Kasumi-1 (cell line): ENCODE measurements at regions not wholly inside any gene's neighbourhood (a gene's known extent, or its start where the extent isn't known, plus 50 kb on each side); places are given as distances from the start of the nearest gene placed in this dataset.
"Not testable (repeated sequence)": the region's sequence is repeated elsewhere in the genome, so short reads cannot be mapped to it uniquely, and the experiment has no call there.

ENCODE experiments used
- DNase-seq, 2 experiments: peaks; one replicate each; lab custom pipeline; 2025; lab: John Stamatoyannopoulos, UW

DNA sequence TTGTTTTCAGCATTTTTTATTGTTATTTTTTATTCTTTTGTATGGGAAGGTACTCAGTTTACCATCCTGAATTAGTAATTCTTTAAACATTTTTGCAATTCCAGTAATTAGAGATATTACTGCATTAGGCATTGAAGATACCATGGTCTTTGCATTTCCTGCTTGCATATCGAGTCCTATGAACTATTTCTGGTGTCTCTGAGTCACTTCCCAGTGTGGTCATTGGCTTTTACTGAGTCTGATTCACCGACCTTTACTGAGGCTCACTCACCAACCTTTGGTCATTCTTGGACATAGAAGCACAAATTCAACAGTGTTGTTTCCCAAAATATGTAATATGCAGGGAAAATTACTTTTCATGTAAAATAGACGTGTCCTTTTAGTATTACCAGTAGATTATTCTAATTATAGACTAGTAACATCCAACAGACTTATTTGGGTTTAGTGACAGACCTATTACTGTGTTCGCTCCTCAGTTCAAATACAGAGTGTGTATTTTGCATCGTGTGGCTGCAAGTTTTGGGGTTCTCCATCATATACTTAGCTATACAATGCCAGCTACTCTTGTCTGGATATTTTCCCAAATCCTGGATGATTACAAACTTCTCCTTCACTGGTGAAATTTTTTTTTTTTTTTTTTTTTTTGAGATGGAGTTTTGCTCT, 180.7 kb upstream of the PRSS1 start:
- peak; percentile 37 to 46 for DNase-seq

DNA sequence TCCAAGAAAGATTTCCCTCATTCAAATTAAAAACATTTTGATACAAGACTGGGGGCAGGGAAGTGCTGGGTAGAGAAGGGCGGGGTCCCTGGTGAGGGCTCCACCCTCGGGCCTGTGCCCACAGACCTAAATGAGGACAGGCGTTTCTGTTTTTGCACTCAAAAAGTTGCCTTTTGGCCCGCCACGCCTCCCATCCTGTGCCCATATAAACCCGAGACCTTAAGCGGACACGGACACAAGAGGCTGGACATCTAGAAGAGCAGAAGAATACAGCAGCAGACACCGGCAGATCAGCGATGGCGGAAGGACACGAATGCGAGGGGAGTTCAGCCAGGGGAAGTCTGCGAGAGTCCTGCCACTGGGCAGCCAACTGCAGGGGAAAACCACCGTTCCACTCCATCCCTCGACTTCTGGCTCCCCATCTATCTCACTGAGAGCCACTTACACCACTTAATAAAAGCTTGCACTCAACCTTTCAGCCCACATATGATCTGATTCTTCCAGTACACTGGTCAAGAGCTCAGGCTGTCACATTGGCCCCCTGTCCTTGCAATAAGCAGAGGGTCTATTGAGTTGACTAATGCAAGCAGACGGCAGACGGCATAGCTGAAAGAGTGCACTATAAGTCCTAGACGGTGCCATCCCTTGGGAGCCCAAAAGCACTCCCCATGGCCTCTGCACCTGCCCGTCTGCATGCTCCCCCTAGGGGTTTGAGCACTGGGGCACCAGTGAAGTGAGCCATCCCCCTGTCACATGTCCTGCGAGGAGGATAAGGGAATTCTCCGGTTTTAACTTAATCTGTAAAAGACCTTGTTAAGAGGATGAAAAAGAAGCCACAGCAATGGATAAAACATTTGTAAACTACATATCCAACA, 181.8 kb upstream of the PRSS1 start:
- no peak for DNase-seq

DNA sequence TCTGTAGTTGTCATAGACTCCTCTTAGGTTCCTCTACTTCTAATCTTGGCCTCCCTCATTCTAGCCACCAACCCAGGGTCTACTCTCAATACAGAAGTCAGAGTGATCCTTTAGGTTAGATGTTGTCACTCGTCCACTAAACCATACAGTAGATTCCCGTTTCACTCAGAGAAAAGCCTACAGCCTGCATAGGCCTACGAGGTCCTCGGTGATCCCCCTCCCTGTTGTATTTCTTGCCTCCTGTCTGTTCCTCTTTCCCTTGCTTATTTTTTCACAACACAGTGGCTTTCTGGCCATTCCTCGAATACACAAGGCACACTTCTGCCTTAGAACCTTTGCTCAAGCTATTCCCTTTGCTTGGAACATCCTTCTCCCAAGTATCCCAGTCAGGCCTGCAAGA, 183.0 kb upstream of the PRSS1 start:
- DNase-seq, result no peak

DNA sequence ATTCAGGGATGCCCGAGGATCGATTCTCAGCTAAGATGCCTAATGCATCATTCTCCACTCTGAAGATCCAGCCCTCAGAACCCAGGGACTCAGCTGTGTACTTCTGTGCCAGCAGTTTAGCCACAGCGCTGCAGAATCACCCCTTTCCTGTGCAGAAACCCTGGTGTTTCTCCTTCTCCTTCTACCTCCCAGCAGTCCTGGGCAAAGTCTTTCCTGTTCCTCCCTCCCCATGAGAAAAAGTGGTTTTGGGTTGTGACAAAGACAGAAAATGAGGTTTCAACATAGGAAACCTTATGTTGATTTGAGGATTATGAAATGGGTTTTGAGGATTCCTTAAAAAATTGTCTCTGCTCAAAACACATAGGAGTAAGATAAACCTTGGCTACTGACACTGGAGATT, 185.1 kb upstream of the PRSS1 start:
- DNase-seq, result peak; percentile 64 to 65

DNA sequence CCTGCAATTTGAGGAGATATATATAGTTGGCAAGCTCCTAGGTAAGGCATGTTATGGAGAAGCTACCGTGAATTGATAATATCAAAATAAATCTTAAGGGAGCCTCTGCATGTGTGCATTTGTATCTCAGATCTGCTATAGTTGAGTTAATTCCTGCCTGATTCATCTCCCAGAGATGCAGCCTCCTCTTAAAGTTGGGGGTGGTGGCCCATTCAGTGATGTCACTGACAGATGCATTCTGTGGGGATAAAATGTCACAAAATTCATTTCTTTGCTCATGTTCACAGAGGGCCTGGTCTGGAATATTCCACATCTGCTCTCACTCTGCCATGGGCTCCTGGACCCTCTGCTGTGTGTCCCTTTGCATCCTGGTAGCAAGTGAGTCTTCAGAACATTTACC, 185.8 kb upstream of the PRSS1 start:
- DNase-seq, result no peak

DNA sequence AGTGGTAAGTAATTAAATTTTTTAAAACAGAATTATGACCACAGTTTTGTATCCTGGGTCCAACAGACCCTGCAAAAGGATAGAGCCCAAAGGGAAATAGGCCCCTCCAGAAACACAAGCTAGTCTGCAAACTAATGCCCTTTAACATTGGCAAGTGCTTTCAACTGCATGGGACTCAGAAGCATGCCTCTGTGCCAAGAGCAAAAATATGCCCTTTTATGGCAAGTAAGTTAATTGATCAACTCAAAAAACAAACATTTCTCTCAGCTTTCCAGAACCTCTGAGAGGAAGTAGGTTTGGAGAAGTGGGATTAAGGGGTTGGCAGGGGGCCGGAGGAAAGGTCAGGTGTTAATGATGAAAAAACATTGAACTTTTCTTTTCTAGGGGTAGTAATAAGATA, 186.6 kb upstream of the PRSS1 start:
- DNase-seq, result no peak

DNA sequence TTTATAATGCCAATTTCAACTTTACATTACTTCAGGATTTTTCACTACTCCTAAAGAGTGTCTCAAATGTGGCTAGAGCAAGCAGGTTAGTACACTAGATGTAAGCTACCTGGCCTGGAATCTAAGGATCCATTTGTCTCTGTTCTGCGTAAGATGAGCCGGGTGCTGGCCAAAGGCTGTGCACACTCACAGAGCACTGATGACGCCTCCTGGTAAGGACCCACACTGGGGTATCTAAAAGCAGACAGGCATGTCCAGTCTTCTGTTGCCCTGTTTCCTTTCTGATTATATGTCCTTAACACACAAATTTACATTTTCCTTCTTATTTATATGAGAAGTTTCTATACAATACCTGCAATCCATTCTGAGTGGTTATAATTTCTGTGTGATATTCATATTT, 187.9 kb upstream of the PRSS1 start:
- not testable (repeated sequence) for DNase-seq

DNA sequence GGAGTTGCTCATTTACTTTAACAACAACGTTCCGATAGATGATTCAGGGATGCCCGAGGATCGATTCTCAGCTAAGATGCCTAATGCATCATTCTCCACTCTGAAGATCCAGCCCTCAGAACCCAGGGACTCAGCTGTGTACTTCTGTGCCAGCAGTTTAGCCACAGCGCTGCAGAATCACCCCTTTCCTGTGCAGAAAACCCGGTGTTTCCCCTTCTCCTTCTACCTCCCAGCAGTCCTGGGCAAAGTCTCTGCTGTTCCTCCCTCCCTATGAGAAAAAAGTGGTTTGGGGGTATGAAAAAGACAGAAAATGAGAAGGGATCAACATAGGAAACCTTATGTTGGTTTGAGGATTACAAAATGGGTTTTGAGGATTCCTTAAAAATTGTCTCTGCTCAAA, 188.5 kb upstream of the PRSS1 start:
- peak; percentile 94 to 95 for DNase-seq

DNA sequence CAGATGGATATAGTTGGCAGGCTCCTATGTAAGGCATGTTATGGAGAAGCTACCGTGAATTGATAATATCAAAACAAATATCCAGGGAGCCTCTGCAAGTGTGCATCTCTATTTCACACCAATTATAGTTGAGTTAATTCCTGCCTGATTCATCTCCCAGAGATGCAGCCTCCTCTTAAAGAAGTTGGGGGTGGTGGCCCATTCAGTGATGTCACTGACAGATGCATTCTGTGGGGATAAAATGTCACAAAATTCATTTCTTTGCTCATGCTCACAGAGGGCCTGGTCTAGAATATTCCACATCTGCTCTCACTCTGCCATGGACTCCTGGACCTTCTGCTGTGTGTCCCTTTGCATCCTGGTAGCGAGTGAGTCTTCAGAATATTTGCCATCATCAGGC, 189.1 kb upstream of the PRSS1 start:
- DNase-seq, result no peak

DNA sequence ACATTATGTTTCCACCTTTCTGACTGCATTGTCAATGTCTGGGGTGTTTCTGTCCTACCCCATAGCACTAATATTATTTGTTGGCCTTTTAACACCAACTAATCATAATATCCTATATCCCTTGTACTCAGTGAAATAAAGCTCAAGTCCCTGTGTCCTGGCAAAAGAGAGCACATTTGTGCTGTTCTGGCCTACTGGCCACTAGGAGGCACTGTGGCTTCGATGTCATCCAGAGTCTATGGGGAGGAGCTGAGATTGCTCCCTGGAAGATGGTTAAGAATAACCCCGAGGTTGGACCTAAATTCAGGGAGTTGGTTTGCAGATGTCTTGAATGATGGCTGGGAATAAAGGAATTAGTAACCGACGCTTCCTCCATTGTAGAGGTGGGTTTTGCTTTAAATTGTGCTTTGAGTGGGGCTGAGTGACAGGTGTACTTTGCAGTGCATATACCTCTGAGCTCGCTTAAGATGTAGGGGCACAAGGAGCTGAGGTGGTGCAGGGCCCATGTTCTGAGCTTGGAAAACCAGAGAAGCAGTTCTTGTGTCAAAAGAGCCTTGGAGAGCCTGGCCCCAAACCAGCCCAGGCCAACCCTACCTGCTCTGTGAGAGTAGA, 191.2 kb upstream of the PRSS1 start:
- peak; percentile 49 to 78 for DNase-seq

DNA sequence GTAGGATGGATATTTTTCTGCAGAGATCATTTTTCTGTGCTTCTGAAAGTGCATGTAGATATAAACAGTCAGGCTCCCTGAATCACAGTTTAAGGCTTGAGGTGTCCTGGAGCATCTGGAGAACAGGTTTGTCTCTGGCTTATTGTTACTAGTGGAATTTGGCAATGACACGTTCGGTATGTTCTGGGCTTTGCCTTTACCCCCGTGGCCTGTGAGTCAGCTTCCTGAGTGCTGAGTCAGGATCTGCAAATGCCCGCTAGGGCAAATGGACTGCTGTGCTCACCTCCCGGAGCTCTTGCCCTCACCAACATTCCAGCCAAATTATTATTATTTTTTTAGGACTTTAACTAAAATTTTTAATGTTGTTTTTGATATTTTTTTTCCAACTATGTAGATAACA, 192.5 kb upstream of the PRSS1 start:
- DNase-seq, result peak; percentile 57 to 62

DNA sequence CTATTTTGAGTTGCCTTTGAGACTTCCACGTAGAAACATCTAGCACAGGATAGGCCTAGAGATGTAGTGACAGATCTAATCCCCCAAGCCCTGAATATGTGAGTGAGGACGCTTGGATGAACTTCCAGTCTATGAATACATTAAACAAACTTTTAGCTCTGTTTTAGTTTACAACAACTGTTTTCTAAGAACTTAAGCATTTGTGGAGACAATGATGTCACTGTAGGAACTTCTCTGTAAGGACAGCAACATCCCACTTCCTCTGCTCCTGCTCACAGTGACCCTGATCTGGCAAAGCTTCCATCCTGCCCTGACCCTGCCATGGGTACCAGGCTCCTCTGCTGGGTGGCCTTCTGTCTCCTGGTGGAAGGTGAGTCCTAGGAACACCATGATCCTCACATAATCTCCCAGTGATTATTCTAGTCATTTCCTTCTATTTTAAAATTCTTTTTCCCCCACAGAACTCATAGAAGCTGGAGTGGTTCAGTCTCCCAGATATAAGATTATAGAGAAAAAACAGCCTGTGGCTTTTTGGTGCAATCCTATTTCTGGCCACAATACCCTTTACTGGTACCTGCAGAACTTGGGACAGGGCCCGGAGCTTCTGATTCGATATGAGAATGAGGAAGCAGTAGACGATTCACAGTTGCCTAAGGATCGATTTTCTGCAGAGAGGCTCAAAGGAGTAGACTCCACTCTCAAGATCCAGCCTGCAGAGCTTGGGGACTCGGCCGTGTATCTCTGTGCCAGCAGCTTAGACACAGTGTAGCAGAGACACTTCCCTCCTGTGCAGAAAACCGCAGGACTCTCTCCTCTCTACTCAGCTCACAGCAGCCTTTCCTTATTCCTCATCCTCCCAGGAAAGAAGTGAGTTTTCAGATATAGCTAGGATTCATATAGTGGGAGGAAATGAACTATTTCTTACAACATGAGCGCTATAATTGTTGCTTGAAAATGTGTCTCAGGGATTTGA, 194.4 kb upstream of the PRSS1 start:
- peak; percentile 47 to 57 for DNase-seq

DNA sequence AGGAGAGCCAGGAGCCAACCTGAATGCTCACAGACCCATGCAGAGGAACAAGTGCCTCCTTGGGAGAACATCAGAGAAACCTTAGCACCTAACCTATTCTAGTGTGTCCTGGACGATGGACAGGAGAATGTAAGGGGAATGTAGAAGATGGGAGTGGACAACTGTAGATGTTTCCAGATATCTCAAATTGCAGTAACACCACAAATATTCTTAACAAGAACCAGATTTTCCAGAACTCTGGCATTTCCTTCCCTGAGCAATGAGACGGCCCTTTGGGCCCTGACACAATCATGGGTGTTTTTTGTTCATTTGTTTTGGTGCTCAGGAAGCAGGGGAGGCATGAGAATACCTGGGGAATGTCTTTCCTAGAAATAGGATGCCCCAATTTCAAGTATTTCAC, 196.1 kb upstream of the PRSS1 start:
- DNase-seq, result no peak

DNA sequence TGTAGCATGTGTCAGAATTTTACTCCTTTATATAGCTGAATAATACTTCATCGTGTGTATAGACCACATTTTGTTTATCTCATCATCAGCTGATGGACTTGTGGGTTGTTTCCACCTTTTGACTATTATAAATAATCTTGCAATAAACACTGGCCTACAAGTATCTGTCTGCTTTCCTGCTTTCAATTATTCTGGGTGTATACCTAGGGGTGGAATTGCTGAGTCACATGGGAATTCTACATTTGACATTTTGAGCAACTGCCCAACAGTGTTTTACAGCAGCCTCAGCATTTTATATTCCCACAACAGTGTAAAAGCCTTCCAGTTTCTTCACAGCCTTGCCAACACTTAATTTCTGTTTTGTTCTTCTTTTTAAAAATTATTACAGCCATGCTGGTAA, 200.3 kb upstream of the PRSS1 start:
- no peak for DNase-seq

DNA sequence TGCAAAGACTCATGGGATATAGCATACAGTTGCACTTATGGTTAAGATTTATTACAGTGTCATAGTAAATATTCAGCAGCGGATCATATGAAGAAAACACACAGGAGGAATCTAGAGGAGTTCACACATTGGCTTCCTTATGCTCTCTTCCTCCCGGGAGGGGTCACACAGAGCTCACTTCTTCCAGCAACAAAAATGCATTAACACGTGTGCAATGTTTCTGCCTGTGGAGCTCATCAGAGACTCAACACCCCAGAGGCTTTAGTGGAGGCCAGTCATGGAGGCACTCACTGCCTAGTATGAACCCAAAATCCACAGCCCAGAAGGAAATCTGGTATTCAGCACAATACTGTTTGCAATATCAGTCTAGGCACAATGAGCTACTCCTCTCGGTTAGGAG, 202.8 kb upstream of the PRSS1 start:
- DNase-seq, result no peak

DNA sequence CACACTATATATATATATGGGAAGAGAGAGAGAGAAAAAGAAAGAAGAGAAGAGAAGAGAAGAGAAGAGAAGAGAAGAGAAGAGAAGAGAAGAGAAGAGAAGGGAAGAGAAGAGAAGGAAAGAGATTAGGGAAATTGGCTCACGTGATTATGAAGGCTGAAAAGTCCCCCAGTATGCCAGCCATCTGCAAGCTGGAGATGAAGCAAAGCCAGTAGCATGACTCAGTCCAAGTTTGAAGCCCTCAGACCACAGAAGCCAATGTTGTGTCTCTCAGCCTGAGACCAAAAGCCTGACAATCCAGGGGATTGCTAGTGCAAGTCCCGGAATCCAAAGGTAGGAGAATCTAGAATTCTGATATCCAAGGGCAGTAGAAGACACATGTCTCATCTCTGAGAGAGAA, 206.3 kb upstream of the PRSS1 start:
- DNase-seq, result peak; percentile 38 to 45

DNA sequence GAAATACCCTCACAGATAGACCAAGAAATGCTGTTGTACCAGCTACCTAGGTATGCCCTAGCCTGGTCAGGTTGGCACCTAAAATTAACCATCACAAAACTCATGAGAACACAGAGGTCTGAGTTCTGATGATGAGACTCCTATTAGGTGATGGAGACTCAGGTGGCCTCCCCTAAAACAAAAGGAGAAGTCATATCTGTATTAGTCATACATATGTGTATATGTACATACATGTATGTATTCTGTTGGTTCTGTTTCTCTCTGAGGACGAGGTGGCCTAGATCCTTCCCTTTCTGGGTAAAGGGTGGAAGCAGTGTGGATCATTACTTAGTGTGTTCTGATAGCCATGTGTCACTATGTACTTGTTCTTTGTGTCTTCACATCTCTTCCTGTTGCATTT, 207.2 kb upstream of the PRSS1 start:
- DNase-seq, result no peak

DNA sequence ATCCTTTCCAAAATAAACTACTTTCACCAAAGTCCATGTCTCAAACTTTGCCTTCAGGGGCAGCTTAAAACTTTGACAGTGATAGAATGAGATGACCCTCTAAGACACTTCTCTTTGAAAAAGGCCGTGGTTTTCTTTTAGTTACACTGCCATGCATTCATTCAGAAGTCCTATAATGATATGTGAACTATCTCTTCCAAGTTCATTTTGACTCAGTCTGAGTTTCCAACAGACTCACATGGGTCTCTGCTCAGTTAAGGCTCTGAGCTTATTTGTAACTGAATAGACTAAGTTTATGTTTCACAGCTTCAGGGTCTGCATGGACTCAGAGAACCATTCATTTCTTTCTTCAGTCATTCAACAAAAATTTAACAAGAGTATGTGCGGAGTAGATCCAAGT, 208.9 kb upstream of the PRSS1 start:
- no peak for DNase-seq

DNA sequence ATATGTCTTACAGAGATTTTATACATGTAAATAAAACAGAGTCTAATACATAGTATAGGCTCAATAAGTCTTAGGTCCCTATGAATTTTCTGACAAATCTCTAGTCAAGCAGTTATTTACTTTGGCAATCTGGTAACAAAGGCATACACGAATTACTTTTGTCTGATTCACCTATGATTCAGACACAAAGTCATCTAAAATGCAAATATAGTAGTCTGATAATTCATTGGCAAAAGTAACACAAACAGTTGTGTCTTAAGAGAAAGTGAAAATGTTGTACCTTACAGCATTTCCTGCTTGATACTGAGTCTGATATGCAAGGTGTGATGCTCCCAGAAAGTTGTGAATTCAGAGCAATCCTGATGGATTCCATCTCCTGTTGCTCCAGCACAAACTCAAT, 209.4 kb upstream of the PRSS1 start:
- DNase-seq, result no peak

DNA sequence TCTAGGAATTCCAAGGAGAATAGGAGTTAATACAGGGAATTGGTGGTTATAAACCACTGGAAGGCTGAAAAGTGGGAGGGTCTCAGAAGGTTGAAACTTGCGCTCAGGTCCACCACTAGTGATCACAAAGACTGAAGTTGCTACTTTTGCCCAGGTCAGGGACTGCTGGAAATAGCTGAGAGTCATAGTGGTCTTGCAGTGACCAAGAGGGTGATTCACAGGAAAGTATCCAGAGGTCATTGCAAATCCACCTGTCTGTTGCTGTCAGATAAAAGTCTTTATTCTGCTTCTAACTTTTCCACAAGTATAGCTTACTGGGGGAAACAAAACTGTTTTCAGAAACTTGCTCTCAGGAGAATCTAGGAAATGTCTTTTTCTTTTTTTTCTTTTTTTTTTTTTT, 211.5 kb upstream of the PRSS1 start:
- DNase-seq, result no peak

DNA sequence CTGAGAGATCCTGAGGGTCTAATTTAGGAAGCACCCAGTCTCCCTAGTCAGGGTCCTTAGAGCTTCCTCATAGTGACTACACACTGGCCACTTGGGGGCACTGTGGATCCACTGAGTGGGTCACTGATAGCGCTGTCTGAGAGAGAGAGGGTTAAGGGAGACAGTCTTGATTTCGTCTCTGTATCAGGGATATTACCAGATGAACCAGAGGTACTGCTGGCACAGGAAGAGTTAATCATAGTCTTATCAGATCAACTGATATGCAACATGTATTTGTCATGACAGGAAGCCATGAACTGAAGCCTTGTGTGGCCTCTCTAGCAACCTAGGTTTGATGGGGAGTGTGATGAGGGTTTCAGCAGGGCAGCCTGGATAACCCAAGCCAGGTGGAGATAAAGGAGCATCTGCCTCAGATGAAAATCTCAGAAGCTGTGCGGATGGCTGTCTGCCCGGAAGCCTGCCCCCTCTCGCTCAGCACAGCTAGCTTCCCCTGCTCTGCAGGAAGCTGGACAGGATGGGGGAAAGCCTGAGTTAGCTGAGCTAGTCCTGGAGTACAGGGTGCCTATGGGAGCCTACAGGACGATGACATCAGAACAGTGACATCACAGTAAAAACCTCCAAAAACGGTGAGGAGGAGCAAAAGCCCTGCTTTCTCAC, 214.0 kb upstream of the PRSS1 start:
- peak; percentile 84 to 90 for DNase-seq
